HG02798 (cell line): ENCODE measurements at regions not wholly inside any gene's neighbourhood (a gene's known extent, or its start where the extent isn't known, plus 50 kb on each side); places are given as distances from the start of the nearest gene placed in this dataset.

Source experiments
- ATAC-seq: cut with Tn5 transposase; IDR thresholded peaks from one replicate; pipeline ENCODE4 v1.9.1; 2021; ENCODE audit warnings: mild to moderate bottlenecking; ENCODE audit not compliant: unreplicated experiment, poor library complexity

- no peak for ATAC-seq
Measured at GRCh38 chr5:124869426-124870033, 123.1 kb upstream of the ZNF608 start.

GRCh38 chr5:124870070-124870469 is 123.6 kb upstream of the ZNF608 start:
- no peak for ATAC-seq

- no peak for ATAC-seq
Measured at GRCh38 chr5:124871303-124871702, 124.9 kb upstream of the ZNF608 start.

- ATAC-seq, result no peak
Measured at GRCh38 chr5:124872086-124872485, 125.6 kb upstream of the ZNF608 start.

- no peak for ATAC-seq
Measured at GRCh38 chr5:124872615-124873014, 126.2 kb upstream of the ZNF608 start.

DNA sequence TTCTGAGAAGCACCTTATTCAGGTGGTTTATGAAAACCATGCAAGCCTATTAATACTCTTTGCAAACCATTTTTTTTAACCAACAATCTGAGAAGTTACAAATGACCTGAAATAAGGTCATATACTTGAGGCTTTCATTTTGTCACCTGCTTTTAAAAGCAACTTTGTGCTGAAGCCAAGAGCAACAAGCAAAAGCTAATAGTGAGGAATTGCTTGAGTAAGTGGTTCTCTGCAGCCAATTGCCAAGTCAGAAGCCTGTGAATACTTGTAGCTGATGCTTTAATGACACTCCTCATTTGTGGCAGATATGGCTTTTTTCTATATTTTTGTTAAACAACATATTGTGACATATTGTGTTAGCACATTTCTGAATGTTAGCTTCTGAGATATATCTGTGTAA is 126.7 kb upstream of the ZNF608 start:
- no peak for ATAC-seq

DNA sequence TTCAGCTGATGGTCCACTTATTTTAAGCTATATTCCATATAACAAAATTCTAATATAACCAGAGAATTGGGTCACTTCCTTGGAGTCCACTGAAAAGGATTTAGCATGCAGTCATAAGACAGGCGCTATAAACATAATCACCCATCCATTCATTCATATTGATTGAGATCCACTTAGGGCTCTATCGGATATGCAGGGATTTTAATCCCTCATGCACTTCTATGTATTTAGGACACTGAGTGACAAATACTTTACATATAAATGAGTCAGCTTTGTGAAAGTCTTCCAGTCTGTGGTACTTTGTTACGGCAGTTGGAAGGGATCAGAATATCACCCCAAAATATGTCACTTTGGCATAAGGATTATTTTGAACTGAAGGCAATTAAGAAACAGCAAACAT is 127.3 kb upstream of the ZNF608 start:
- no peak for ATAC-seq

DNA sequence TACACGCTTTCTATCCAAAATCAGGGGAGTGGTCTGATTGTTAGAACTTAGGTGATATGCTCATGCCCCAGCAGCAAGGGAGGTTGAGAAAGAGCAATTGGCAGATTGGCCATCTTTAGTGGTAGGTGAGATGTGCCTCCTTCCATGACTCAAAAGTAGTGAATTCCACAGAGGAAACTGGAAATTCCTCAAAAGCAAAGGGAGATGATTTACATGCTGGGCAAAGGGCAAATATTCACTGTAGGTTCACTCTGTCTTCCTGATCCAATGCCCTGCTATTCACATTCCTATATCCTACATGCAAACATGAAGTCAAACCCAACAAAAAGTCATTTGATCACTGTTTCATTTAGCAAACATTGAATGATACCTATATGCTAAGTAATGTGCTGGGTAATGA is 130.1 kb upstream of the ZNF608 start:
- no peak for ATAC-seq

GRCh38 chr5:124876983-124877382 is 130.5 kb upstream of the ZNF608 start:
- ATAC-seq, result no peak

DNA sequence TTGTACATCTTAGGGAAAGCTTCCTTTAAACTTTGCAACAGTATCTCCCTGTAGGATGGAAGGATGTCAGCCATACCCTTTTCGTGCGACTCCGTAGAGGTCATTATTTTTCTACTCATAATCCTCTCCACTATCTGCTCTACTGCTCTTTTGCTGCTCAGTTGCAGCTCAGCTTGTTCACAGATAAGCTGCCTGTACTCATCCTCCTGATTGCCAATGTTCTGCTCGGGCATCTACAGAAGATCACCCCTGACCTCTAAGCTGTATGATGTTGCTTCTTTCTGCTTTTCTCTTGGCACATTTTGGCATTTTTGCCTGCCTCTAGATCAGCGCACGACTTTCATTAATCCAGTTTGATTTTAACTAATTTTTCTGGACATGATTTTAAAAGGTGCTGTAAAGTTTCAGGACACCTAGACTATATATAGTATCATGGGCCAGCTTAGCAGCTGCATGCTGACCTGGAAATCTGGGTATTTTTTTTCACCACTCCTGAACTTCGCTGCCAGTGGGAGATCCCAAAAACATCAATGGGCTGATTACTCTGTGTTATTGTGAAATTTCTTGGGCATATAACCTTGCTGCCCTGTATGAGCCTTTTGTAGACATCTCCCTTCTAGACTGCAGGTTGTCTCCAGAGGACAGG is 131.2 kb upstream of the ZNF608 start:
- no peak for ATAC-seq

- ATAC-seq, result no peak
Measured at GRCh38 chr5:124878583-124879342, 132.3 kb upstream of the ZNF608 start.

DNA sequence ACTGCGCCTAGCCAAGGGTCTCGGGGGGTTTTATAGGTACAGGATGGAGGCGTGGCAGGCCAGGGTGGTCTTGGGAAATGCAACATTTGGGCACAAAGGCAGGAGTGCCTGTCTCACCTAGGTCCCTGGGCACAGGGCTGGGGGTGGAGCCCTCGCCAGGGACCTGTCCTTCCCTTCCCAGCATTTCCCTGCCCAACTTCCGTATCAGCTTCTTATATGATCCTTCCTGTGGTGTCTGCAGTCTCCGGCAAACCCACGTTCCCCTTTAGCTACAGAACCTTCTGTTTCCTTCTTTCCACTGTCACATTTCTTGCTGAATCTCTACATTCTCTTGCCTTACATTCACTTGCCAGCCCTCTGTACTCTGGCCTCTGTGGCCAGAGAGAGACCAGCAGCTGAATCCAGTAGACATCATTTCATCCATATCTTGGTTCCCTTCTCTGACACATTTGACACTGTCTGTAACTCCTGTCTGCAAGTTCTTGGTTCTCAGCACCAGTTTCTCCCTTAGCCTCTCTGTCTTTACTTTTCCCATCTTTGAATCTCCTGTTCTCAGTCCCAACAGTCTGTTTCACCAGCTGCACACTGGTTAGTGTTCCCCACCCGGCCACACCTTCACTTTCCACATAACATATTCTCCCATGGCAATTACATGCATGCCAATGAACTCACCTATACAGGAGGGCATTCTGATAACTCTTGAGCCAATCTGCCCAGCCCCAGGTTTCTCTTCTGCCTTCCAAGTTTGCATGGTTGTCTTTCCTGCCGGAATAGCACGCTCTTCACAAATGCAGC is 134.7 kb upstream of the ZNF608 start:
- ATAC-seq, result no peak

DNA sequence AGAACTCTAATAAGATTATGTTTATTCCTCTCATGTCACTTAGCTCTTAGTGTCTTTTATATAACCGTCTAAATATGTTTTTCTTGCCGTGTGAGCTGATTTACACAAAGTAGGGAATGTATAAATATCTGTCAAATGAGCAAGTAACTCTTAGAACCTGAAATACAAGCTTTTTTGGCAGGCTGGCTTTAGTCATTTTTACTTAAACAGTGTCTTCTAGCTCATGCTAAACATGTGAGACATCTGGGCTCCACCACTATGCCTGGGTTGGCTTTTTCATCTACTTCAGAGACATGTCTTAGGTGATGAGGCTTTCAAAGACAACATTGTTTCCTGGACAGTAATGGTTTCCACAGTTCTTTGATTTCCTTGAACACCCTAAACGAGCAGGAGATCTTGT is 137.2 kb upstream of the ZNF608 start:
- ATAC-seq, result no peak

- no peak for ATAC-seq
Measured at GRCh38 chr5:124884114-124884513, 137.7 kb upstream of the ZNF608 start.

- no peak for ATAC-seq
Measured at GRCh38 chr5:124885490-124885889, 139.1 kb upstream of the ZNF608 start.

DNA sequence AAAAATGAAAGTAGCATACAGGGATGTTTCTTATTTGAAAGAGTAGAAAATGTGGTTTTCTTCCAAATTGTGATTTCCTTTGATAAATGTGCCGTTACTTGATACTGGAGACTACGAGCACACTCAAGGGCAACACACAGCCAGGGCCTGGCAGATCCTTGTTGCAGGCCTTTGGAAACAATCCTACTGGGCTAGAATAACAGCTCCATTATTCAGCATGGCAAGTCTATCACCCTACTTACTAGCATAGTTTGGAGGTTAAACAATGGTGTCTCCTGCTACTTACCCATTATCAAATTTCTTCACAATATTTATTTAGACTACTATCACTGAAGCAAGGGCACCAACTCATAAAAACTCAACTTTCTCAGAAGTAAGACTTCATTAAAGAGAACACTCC is 140.8 kb upstream of the ZNF608 start:
- ATAC-seq, result no peak

DNA sequence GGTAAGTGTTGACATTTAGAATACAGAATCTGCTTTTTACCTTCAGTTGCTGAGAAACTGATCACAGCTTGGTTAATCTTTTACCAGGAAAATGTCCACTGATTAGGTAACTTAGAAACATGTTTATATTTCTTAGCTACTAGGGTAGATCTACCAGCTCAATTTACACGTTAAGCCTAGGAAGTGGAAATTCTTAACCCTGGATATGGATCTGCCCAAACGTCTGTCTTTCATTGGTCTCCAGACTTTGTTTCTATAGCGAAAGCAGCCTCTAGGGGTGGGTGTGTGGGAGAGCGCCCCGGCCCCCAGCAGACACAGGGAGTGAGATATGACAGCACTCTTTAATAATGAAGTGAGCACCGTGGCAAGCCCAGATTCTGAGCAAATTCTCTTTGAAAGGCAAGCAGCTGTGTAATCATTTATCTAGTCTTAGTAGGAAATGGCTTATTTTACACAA is 141.6 kb upstream of the ZNF608 start:
- no peak for ATAC-seq

DNA sequence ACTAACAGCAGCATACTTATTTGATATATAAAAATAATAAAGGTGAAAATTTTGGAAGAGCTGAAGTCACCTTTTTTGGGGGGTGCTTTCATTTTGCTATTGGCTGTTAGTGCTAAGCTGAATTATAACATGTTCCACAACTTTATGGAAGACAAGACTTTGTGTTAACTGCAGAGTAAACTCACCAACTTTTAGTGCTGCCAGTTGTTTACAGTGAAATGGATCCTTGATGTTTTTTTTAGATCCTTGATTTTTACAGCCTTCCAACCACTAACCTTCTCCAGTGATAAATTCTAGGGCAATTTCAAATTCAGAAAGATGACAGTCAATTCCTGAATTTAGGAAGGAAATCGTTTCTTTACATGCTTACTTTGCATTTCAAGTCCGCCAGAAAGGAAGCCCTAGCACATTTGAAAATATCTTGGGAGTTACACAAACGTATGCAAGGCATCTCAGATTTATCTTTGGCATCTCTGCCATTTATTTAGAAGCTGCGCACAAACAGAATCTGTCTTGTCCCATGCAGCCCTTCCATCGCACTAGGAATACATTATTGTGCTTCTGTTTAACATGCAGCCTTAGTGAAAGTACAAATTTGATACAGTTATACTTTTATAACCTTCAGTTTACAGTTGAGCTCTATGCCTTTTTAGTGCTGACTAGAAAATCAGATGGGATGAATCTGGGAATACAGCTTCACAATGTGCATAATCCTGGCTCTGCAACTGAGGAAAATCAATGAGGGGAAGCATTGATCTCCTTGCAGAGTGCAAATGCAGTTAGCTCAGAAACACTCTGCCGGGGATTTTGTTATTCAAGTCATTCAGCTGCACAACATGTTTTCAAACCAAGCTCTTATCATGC is 142.4 kb upstream of the ZNF608 start:
- no peak for ATAC-seq

DNA sequence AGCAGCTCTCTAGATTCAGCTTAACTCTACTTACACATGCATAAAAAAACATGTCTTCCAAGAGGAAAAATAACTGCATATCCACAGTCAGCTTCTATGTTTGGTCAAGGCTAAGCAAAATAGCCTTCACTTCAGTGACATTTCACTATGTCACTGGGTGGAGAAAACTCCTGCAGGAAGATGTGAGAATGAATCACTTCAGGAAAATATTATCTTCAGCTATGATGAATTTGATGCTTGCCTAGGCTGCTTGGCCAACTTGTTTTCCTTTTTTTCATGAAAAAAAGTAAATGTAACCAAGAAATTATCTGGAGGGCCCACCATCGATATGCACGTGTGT is 143.0 kb upstream of the ZNF608 start:
- no peak for ATAC-seq

DNA sequence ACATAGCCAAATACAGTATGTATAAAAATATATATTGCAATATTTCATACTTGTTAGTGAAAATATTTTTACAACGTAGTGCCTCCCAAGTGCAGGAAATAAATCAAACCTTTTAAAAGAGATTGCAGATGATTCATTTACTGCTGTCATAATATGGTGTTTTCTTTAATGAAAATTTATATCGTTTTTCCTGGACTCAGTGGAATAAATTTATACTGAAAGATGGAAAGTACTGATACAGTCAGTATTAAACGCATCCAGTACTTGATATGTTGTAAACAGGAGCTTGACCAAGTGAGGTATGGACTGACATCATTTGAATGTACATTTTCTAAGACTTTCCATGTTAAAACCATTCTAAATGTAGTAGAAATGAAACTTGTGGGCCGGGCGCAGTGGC is 143.4 kb upstream of the ZNF608 start:
- ATAC-seq, result no peak
